22Rv1 (cell line): ENCODE measurements at regions not wholly inside any gene's neighbourhood (a gene's known extent, or its start where the extent isn't known, plus 50 kb on each side); places are given as distances from the start of the nearest gene placed in this dataset.

Experiments
- CTCF ChIP-seq: fragments of 450-650 bp; IDR thresholded peaks from 2 replicates; pipeline ENCODE4 v1.5.1; 2017; ENCODE audit warnings: mild to moderate bottlenecking
- ZFX ChIP-seq: fragments of 450-650 bp; IDR thresholded peaks from 2 replicates; pipeline ENCODE4 v1.6.1; 2017; ENCODE audit warnings: antibody characterized with exemption, borderline replicate concordance

GRCh38 chr1:166464333-166464732, 297.5 kb upstream of the FAM78B start:
- TF ChIP-seq CTCF (no peak), ZFX (no peak)
